Adrenal gland (tissue), 9 donors: ENCODE measurements at regions not wholly inside any gene's neighbourhood (a gene's known extent, or its start where the extent isn't known, plus 50 kb on each side); places are given as distances from the start of the nearest gene placed in this dataset.

Experiments used
- DNase-seq, 7 donors: peaks; one replicate each; pipeline ENCODE4 v3.0.0-alpha.2; 2019 to 2020
- H3K27ac ChIP-seq, 5 donors: fragments of 200-600 bp; sonication (generic) in 4 of 5; 1 replicate in 3 of 5; 2 replicates in 2 of 5; pipeline versions ENCODE4 v1.5.1 to v1.8.0; 2016 to 2020; ENCODE audit warnings: mild to moderate bottlenecking in 1 of 5
- H3K27me3 ChIP-seq: fragments of 200-600 bp; 2 replicates; pipeline ENCODE4 v1.8.0; 2021
- H3K36me3 ChIP-seq, 2 donors: fragments of 200-600 bp; replicated peaks in 1 of 2; 1 replicate in 1 of 2; 2 replicates in 1 of 2; pipeline versions ENCODE4 v1.5.1 to v1.8.0; 2018 to 2022
- H3K4me1 ChIP-seq, 2 donors: fragments of 200-600 bp; replicated peaks in 1 of 2; 1 replicate in 1 of 2; 2 replicates in 1 of 2; pipeline versions ENCODE4 v1.5.1 to v1.8.0; 2018 to 2021
- H3K4me3 ChIP-seq, 4 donors: fragments of 200-600 bp; sonication (generic) in 3 of 4; one replicate each; pipeline ENCODE4 v1.5.1; 2016 to 2018
- H3K9me3 ChIP-seq, 3 donors: fragments of 200-600 bp; sonication (generic) in 1 of 3; replicated peaks in 1 of 3; 1 replicate in 2 of 3; 2 replicates in 1 of 3; pipeline versions ENCODE4 v1.5.1 to v1.8.0; 2016 to 2021
- POLR2A ChIP-seq, 2 donors: fragments of 450-650 bp; IDR thresholded peaks; one replicate each; pipeline ENCODE4 v1.6.1; 2017; ENCODE audit warnings: antibody characterized with exemption in 2 of 2, mild to moderate bottlenecking in 2 of 2, moderate library complexity in 1 of 2
- WGBS, 4 donors: extraction: QIAGEN DNeasy Blood & Tissue Kit in 2 of 4; methylation state at CpG; one replicate each; pipeline versions ENCODE4 v1.1.5 to v1.1.7; 2013 to 2017; 5-methylcytosine and 5-hydroxymethylcytosine counted together
- intact Hi-C, 2 donors: fragments of 100-400 bp; cut with DNase I; formaldehyde crosslinking; loops; one replicate each; pipeline versions ENCODE4 v1.14.1 to v1.15.0; 2022 to 2023
- TF ChIP-seq, protein P1 (sequence below), 6 experiments: fragments of 450-650 bp in 4 of 6; fragments of 200-600 bp in 2 of 6; sonication (generic) in 1 of 6; IDR thresholded peaks; 1 replicate in 5 of 6; 2 replicates in 1 of 6; pipeline versions ENCODE4 v1.5.1 to v1.8.0; 2016 to 2021; ENCODE audit warnings: antibody characterized with exemption in 6 of 6, mild to moderate bottlenecking in 2 of 6, moderate library complexity in 1 of 6
- donor health status: healthy with polysubstance abuse.
- donor health status: Bipolar disorder and iron deficiency.
- donor health status: DM: yes; HTN: yes; CAD: no.
- donor health status: DM: no; HTN: no; CAD: no.
- donor health status: DM: no; HTN: no; CAD: no.

DNA sequence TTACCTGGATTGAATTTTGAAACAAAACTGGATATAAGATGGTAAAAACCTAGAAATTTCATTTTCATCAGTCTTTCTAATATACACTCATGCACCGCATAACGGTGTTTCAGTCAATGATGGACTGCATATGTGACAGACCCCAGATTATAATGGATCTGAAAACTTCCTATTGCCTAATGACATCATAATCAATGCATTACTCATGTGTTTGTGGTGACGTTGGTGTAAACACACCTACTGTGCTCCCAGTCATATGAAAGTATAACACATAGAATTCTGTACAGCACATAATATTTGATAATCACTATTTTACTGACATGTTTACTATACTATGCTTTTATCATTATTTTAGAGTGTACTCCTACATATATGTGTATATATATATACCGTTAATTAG, 119.9 kb upstream of the AGA start:
- Histone ChIP-seq H3K27ac (no peak overlapping the region), H3K27me3 (no peaks in the 10 kb centered on the region), H3K4me3 (no peak overlapping the region), H3K36me3 (no peaks in the 10 kb centered on the region), H3K9me3 (peaks cover 0 to 4% (median 0%) of the 10 kb centered on the region in 3 donors), H3K4me1 (no peaks in the 10 kb centered on the region)
- 87 to 94% (median 91%) methylated on average over 4 of the region's 4 CpGs for WGBS, 4 donors
- TF ChIP-seq, protein P1, sequence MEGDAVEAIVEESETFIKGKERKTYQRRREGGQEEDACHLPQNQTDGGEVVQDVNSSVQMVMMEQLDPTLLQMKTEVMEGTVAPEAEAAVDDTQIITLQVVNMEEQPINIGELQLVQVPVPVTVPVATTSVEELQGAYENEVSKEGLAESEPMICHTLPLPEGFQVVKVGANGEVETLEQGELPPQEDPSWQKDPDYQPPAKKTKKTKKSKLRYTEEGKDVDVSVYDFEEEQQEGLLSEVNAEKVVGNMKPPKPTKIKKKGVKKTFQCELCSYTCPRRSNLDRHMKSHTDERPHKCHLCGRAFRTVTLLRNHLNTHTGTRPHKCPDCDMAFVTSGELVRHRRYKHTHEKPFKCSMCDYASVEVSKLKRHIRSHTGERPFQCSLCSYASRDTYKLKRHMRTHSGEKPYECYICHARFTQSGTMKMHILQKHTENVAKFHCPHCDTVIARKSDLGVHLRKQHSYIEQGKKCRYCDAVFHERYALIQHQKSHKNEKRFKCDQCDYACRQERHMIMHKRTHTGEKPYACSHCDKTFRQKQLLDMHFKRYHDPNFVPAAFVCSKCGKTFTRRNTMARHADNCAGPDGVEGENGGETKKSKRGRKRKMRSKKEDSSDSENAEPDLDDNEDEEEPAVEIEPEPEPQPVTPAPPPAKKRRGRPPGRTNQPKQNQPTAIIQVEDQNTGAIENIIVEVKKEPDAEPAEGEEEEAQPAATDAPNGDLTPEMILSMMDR (IDR thresholded peaks at IDR 0.05): no peak
- no peak for TF ChIP-seq POLR2A (IDR thresholded peaks at IDR 0.05)
- no peak for DNase-seq
- intact Hi-C loops: no loop called here

DNA sequence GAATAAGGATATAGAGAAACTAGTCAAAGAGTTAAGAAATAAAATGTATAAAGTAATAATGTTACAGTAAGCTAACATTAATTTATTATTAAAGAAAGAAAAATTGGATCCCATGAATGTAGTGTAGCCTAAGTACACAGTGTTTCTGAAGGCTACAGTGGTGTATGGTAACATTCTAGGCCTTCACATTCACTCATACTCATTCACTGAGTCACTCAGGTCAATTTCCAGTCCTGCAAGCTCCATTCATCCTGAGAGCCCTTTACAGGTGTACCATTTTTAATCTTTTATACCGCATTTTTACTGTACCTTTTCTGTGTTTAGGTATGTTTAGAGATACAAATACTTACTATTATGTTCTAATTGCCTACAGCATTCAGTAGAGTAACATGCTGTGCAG, 120.6 kb upstream of the AGA start:
- no peaks in the 10 kb centered on the region for H3K4me1 ChIP-seq
- H3K27ac ChIP-seq: no peak overlapping the region
- TF ChIP-seq POLR2A (IDR thresholded peaks at IDR 0.05): no peak
- TF ChIP-seq, protein P1 (IDR thresholded peaks at IDR 0.05): no peak
- intact Hi-C loops: no loop called here
- H3K36me3 ChIP-seq: no peaks in the 10 kb centered on the region
- 88 to 93% (median 89%) methylated on average over 1 of the region's 1 CpG for WGBS, 4 donors
- peaks cover 0 to 4% (median 0%) of the 10 kb centered on the region in 3 donors for H3K9me3 ChIP-seq
- DNase-seq: no peak
- no peak overlapping the region for H3K4me3 ChIP-seq
- no peaks in the 10 kb centered on the region for H3K27me3 ChIP-seq

DNA sequence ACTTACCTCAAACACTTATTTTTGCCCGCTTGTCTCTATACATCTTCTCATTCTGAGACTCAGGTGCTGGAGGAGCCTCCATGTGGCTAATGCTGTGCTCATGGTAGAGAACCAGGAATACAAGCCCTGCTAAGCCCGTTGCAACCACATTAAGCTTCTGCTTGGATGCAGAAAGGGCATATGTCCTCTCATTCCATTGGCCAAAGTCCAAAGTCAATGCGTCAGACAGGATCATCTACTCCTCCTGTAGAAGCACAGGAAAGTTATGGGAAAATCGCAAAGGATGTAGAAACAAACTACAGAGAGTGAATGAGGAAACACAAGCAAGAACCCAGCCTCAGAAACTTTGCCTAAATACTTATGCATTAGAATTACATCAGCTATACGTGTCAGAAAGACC, 124.5 kb upstream of the AGA start:
- intact Hi-C loops: no loop called here
- DNase-seq: no peak
- 65 to 70% (median 67%) methylated on average over 5 of the region's 5 CpGs for WGBS, 4 donors
- no peaks in the 10 kb centered on the region for H3K36me3 ChIP-seq
- peaks cover 0 to 4% (median 0%) of the 10 kb centered on the region in 3 donors for H3K9me3 ChIP-seq
- no peak overlapping the region for H3K27ac ChIP-seq
- no peaks in the 10 kb centered on the region for H3K27me3 ChIP-seq
- no peak overlapping the region for H3K4me3 ChIP-seq
- H3K4me1 ChIP-seq: no peaks in the 10 kb centered on the region
- TF ChIP-seq, protein P1 (IDR thresholded peaks at IDR 0.05): no peak
- TF ChIP-seq POLR2A (IDR thresholded peaks at IDR 0.05): no peak

DNA sequence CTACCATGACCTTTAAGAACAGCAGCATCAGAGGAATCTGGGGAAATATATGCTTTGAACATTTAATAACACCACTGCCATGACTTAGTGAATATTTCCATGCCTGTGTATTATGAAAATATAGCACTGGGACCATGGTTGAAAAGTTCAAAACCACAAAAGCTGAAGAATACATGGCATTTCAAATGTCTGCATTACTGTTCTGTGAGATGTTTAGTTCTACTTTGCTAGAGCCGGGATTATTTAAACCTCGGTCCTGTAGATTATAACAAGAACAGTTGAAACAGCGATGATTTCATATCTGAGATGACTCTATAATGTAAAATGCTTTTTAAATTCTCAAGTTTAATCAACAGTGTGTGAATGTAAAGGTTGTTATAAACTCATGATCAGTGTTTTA, 126.7 kb upstream of the AGA start:
- H3K27ac ChIP-seq: no peak overlapping the region
- WGBS, 4 donors: 83 to 89% (median 85%) methylated on average over 3 of the region's 3 CpGs
- no peak for TF ChIP-seq POLR2A (IDR thresholded peaks at IDR 0.05)
- TF ChIP-seq, protein P1 (IDR thresholded peaks at IDR 0.05): no peak
- no peaks in the 10 kb centered on the region for H3K4me1 ChIP-seq
- no peaks in the 10 kb centered on the region for H3K27me3 ChIP-seq
- DNase-seq: no peak
- no peaks in the 10 kb centered on the region for H3K36me3 ChIP-seq
- H3K9me3 ChIP-seq: no peaks in the 10 kb centered on the region
- H3K4me3 ChIP-seq: no peak overlapping the region
- intact Hi-C loops: no loop called here
